HuH-7 (cell line): ENCODE measurements at regions not wholly inside any gene's neighbourhood (a gene's known extent, or its start where the extent isn't known, plus 50 kb on each side); places are given as distances from the start of the nearest gene placed in this dataset.

ENCODE experiments used
- DNase-seq: peaks from one replicate; pipeline ENCODE4 v3.0.0; 2011; ENCODE audit warnings: low spot score

DNA sequence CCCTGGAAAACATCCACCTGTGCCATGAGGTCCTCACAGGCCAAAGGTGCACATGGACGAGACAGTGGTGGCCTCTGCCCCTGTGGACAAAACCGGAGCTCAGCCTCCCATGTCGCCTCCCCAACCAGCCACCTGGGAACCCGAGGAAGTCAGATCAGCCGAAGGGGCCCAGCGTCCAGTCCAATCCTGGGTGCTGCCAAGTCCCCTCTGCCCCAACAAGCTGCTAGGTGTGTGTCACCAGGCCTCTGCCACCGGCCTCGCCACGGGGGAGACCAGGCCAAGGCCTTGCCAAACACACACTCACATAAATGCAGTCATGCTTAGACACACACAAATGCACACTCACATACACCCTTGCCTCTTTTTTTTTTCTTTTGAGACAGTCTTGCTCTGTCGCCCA is 167.8 kb downstream of the RBFOX3 start:
- no peak for DNase-seq

DNA sequence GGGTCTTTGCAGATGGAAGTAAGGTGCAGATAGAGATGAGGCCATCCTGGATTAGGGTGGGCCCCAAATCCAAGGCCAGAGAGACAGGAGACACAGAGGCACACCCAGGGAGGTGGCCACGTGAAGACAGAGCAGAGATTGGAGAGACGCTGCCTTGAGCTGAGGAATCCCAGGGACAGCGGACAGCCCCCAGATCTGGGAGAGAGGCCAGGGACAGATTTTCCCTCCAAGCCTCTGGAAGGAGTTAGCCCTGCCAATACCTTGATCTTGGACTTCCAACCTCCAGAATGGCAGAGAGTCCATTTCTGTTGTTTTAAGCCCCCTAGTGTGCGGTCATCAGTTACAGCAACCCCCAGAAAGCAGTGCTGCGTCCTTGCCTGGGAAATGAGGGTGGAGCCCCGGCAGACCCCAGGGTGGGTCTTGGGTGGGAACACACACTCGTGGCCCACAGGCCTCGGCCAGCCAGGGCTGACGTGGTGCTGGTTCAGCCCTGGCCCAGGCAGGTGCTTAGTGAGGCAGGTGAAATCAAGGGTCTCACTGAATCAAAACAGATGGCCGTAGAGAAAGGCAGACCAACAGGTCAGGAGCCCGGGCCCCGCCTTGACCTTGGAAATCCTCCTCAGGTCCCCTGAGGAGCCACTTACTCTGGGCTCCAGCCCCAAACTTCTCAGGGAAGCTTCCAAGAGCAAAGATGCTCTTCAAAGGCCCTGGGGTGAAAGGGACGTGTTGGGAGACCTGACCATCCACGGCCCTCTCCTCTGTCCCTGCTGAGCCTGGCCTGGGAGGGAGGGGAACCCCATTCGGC is 169.3 kb downstream of the RBFOX3 start:
- no peak for DNase-seq

DNA sequence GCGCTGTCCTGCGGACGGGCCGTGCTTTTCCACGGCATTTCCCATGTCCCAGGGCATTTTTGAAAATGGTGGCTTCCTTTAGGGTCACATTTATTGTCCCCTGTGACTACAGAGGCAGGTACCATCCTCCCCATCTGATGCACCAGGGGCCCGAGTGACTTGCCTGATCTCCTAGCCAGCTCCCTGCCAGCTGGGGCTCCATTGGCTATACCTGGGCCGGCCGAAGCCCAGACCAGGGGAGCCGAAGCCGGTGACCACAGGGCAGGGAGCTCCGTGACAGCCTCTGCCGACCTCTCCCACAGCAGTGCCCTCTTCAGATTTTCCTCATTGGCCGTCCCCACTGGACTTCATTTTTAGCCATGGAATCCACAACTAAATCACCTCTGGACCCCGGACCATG is 170.6 kb downstream of the RBFOX3 start:
- DNase-seq: no peak

DNA sequence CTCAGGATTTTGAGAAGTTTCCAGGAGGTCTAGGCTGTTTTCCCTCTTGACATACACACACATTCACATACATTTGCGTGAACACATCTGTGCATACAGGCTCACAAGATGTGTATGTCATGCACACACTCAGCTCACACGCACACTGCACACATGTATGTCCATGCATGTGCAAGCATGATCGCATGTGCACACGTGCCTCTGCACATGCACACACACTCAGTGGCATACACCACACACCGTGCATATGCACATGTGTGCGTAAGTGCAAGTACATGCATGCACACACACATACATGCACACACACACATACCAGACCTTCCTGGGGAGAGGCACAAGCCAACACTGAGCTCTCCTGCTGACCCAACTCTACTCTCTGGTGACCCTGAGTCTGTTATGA is 171.4 kb downstream of the RBFOX3 start:
- DNase-seq: no peak

DNA sequence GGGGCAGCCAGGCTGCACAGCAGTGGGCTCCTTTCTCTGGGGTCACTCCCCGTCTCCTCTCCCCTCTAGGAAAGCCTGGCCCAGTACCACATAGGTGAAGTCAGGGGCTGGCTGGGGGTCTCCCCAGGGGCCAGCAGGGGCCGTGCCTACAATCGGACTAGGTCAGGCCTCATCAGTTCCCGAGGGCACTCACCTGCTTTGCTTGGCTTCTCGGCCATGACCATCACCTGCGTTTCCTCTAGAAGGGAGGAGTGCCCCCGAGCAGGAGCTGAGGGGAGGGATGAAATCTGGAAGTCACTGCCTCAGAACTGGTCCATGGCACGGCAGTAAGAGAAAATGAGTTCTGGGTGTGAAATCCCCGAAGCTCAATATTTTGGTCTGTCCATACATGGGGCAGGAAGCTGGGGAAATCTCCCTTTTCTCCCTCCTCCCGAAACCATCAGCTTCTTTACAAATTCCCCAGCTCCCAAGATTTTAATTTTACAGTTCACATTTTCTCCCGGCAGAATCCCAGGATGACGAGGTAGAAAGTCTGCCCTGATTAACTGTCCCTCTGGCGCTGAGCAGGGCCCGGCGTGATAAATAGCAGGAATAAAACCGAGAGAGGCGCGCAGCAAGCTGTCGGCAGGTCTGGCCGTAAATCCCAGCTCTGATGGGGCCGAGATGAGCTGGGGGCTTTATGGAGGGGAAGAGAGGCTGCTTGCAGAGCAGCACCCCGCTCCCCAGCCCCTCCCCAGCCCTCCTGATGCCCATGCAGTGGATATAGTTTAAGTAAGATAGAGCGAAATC is 172.1 kb downstream of the RBFOX3 start:
- DNase-seq: no peak

DNA sequence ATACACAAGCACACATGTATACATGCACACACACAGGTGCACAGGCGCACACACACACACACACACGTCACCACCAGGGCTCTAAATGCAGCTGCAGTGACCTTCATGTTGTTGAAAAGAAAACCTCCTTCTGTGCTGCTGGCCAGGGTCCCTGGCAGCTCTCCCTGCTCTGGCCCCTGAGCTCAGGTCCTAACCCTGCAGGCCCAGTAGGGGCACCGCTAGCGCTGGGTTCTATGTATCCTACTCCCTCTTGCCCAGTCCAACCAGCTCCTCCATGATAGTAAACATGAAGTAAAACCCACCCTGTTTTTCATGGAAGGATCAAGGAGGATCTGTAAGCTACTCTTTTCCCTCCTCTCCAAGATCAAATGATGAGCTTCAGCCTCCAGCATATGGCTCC is 172.8 kb downstream of the RBFOX3 start:
- DNase-seq: no peak

DNA sequence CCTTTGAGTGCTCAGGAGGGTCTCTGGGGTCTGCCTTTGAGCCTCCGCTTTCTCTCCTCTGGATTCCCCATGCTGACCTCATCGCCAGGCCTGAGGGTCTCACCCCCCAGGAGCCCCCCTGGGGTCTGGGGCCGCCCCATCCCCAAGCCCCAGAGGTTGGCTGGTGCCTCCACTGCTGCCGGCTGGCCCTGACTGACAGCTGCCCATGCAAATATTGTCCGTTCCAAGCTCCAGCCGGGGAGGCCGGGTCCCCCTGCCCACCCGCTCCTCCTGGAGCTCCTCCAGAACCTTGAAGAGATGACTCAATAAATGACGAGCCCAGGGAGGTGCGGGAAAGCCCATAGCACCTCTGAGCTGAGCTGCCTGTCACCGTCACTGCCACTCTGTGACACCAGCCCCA is 173.8 kb downstream of the RBFOX3 start:
- no peak for DNase-seq

DNA sequence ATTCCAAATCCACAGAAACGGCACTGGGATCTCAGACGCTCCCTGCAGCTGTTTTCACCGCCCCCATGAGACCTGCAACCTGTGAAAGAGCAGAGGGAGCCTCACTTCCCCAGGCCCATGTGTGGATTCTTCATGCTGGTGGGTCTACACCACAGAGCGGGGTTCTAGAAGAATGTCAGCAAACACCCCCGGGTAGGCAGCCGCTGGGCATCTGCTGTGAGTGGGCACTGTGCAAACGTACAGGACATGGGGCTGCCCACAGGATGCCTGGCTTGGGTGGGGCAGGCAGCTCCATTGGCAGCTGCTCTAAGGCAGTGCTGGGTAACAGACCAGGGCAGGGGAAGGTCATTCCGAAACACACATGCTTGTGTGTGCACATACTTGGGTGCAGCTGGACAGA is 174.9 kb downstream of the RBFOX3 start:
- DNase-seq: no peak

DNA sequence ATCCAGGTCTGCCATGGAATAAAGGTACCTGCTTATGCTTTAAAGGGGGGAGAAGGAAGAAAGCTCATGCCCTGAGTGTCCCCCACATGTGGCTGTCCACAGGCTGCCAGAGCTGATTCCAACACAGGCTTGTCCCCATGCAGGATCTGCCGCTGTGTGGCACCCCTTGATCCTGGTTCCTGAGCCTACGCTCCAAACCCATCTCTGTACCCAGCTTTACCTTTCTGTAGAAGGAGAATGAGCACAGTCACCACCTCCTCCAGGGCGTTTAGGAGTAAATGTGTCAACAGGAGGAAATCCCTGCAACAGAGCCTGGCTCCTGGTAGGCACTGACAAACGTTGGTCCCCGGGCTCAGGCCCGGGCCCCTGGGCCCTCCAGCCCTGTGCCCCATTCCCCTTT is 175.6 kb downstream of the RBFOX3 start:
- no peak for DNase-seq

DNA sequence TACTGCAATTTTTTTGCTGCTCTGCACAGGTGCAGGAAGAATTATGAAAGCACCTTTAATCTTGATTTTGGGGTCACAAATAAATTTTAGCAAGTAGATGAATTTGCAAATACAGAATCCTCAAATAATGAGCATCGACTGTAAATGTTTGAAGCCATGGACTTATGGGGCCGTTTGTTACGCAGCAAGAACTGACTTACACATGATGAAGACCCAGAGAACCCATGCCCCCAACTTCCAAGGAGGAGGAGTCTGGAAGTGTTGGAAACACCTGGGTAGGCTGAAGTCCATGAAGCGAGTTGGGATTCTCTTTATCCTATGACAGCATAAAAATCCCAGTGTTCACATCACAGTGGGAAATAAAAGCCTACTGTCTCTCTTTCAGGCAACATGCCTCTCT is 176.6 kb downstream of the RBFOX3 start:
- DNase-seq: no peak

DNA sequence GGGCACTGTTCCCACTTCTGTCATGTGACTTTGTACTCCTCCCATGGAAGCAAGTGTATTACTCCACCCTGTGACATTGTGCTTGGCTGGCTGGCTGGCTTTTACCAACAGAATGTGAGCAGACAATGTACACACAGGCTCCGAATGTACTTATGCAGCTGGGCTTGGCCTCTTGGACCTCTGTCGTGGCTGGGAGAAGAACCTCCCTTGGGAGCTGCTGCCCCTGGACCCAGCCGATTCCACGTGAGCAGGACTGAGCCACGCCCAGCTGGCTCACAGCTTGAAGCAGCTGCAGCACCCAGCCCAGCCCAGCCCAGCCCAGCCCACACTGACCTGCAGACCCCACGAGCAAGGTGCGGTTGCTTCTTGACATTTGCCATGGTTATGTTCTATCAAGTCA is 177.5 kb downstream of the RBFOX3 start:
- DNase-seq: no peak

DNA sequence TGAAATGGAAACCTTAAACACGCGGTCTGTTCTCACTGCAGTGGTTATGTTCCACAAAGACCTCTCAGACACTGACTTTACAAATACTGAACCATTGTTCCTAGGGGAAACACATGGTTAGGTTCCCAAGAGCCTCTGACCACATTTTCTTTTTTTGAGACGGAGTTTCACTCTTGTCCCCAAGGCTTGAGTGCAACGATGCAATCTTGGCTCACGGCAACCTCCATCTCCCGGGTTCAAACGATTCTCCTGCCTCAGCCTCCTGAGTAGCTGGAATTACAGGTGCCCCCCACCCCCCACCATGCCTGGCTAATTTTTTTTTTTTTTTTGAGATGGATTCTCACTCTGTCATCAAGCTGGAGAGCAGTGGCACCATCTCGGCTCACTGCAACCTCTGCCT is 179.7 kb downstream of the RBFOX3 start:
- no peak for DNase-seq

DNA sequence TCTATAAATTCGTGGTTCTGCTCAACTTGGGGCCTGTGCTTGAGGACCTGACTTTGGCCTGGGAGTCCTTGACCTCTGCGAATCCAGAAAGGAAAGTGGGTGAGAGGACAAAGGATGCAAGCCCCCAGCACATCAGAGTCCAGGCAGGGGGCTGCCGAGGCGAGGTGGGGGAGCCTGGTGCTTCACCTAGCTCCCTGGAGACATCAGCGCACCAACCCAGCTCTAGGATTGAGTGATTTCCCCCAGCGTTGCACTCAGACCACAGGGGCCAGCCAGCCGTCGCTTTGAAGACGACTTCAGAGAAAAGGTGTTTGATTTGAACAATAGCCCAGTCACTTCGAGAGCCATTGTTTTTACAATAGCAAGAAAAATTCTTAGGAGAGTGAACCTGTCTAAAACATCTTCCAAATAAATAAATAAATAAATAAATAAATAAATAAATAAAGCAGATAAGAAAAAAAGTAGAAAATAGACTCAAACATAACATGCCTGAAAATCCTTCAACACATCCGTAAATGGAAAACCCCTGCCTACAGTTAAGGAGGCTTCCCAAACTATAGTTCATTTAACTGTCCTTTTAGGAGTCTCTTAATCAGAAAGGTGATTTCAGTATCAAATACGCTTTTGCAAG is 180.9 kb downstream of the RBFOX3 start:
- no peak for DNase-seq

DNA sequence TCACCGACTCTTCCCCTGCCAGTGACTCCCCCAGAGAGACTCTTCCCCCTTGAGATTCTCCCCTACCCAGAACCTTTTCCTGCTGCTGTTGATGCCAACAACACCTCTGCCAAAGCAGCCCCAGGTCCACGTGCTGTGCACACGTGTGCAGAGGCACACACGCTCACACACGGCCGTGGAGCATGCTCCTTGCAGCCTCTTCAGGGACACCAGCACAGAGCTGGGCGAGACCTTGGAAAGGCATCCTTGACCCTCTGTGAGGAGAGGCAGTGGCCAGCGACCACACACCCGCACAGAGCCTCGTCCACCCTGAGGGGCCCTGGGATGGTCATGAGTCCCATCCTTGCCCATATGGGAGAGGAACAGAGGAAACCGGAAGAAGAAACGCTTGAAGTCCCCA is 181.9 kb downstream of the RBFOX3 start:
- DNase-seq: no peak

DNA sequence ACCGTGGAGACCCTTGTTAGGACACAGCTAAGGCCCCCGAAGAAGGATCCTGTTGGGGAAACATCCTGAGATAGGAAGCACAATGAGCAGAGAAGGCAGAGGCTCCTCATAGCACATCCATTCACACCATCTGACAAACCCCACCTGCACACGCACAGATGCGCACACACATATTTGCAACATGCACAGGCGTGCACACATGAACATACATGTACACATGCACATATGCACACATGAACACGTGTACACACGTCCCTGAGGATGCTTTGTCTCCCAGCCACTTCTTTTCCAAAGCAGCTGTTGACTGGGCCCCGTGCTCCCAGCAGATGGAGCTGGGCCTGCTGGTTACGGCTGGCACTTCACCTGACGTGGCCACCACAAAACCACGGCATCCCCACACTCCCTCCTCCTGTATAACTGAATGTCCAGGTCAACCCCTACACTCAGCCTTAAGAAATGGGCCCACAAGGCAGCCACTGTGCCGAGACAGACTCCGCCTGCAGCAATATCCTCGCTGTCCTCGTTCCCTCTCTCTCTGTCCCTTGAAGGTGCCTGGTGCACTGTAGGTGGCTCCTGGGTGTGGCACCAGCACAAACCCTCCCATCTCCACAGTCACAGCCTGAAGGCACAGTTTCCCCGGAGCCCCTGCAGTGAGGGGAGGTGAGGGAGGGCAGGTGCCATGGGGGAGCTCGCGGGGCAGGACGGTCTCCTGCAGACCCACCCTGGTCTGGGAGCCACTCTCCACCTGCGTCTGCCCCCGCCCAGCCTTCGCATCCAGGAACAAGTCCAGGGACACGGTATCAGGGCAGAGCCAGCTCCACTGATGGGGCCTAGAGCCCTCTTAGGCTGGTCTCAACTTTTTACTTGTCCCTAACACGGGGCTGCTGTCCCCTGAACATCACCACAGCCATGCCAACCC is 183.0 kb downstream of the RBFOX3 start:
- DNase-seq: no peak

DNA sequence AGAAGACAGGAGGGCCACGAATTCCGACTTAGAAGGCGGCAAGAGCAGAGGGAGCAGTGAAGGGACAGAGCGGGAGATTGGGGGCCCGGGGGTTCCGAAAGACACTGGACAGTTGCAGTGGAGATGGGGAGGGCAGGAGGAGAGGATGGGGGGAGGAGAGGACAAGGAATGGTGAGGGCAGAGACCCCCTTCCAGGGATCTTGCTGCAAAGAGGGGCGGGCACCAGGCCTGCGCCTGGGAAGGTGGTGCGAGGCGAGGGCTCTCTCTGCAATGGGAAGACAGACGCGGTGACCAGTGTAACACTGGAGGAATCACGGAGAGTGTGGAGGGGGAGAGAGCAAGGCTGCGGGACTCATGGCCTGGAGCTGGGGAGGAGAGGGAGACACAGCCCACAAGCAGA is 185.2 kb downstream of the RBFOX3 start:
- no peak for DNase-seq

DNA sequence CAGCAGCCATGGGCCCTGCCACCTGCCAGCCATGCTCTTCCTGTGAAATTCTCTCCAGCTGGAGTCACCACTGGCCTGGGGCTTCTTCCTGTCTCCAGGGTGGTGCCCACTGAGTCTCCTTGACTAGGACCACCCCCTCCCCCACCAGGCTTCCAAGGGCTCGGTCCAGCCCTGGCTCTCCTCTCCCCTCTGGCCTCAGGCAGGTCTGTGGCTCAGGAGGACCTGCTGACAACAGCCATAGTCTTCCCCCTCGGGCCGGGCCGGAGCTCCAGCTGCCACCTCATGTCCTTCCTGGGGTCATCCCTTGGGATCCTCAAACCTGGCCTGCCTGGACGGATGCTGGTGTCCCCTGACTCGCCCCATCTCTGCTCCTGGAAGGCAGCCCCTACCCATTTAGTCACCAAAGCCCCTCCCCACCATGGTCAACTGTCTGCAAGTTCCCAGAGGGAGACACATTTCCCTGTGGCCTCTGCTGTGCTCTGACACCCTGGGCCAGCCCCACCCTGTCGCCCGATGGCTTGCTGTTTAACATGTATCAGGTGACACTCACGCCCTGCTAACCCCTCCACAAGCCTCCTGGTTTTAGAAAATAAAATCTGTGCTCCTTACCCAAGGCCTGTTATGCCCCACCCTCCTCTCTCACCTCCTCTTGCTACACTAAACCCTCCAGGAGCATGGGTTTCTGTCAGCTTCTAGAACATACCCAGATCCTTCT is 186.2 kb downstream of the RBFOX3 start:
- DNase-seq: no peak

DNA sequence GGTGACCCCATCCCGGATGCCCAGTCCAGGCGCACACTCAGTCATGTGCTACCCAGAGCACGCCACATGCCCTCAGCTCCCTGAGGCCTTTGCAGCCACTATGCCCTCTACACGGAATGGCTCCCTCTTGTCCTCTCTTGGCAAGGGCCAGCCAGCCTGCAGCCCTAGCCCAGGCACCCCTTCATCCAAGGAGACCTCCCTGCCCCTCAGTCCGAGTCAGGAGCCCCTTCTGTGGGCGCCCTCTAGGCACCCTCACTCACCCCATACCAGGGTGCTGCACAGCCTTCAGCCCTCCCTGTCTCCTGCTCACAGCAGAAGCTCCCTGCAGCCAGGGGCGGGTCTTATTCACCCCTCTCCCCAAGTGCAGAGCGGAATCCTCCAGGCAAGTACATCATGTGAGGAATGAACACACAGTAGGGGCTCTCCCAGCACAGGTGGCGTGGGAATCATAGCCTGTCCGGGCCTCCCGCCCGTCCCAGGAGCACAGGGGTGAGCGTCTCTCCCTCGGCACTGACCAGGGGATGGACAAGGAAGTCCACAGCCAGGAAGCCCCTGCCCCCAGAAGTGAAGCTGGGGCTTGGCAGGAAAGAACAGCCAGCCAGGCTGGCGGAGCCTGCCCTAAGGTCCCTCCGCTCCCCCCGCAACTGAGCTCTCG is 186.9 kb downstream of the RBFOX3 start:
- no peak for DNase-seq

DNA sequence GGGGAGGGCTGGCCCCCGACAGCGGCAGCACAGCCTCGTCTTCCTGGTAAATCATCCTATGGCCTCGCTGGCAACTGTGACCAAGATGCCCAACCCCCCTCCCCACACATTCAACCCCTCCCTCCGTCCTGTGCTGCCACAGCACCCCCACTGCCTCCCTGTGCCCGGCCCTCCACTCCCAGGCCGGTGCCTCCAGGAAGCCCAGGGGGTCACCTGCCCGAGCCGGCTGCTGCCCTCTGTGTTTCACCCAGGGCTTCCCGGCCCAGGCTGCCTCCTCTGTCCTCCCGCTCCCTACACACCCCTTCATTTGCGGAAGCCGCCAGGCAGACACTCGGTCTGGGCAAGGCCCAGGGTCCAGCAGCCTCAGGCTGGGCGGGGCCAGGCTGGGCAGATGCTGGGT is 188.6 kb downstream of the RBFOX3 start:
- no peak for DNase-seq

DNA sequence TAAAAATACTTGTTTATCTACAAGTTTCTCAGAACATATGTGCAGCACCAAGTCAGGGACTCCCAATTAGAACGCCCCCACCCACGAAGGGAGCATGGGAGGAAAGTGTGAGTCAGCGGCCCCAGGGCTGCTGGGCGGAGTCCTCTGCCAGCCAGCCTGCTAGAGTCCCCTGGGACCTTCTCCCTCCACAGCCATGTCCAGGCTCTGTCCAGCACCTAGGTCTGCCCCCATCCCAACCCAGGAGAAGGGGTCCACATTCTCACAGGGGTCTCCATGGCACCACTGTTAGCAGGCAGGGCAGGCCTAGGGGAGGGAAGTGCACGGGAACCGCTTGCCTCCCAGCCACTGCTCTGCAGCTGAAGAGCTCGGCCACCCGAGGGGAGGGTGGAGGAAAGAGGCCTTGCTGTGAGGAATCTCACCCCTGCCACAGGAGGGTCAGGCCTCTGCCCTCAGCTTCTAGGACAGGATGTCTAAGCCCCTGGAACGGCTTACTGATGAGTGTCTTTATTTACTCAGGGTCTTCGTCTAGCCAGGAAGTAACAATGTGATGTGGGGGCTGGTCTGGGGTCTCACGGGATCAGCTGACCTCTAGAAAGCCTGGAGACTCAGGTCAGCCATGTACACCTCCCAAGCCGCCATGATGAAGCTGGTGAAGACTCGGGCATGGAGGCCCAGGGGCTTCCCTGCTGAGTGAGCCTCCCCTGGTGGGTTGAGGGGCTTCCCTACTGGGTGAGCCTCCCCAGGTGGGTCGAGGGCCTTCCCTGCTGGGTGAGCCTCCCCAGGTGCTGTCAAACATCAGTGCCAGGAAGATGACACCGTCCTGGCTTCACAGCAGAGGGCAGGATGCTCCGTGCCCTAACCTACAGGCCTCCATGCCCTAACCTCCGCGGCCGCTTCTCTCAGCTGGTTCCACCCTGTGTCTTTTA is 190.3 kb downstream of the RBFOX3 start:
- DNase-seq: no peak
